IMR-90 (cell line): ENCODE measurements at regions not wholly inside any gene's neighbourhood (a gene's known extent, or its start where the extent isn't known, plus 50 kb on each side); places are given as distances from the start of the nearest gene placed in this dataset.

Experiments
- ATAC-seq: fragments of 200-7000 bp; cut with Tn5 transposase; 2 replicates; pipeline ENCODE4 v1.9.1; 2020; ENCODE audit warnings: low read depth, mild to moderate bottlenecking, moderate library complexity
- BruUV-seq: library from RNA; stranded (reverse); fragments of 400-500 nt; replicated peaks from 2 replicates; lab custom pipeline; 2021; lab: Mats Ljungman, UMichigan
- CTCF ChIA-PET: fragments of 300-600 bp; formaldehyde crosslinking; extraction: SDS; loops from one replicate; lab custom pipeline; 2021; ENCODE audit warnings: antibody characterized with exemption; lab: Yijun Ruan, JAX
- POLR2A ChIA-PET: fragments of 300-600 bp; sonication (Branson Sonifier 250); formaldehyde crosslinking; loops from one replicate; lab custom pipeline; 2022; ENCODE audit warnings: antibody characterized with exemption; ENCODE audit not compliant: unreplicated experiment; lab: Charles Lee
- DNase-seq: peaks from one replicate; pipeline ENCODE4 v3.0.0; 2013
- H2AFZ ChIP-seq: replicated peaks from 2 replicates; pipeline ENCODE3; 2013; ENCODE audit warnings: low read length, mild to moderate bottlenecking; ENCODE audit not compliant: poor library complexity
- H2AK5ac ChIP-seq: 2 replicates; pipeline ENCODE4 v1.6.1; 2013; ENCODE audit warnings: low read depth, low read length, inconsistent platforms
- H2AK9ac ChIP-seq: replicated peaks from 2 replicates; pipeline ENCODE3; 2013; ENCODE audit warnings: mild to moderate bottlenecking, low read depth, low read length, moderate library complexity; ENCODE audit not compliant: poor library complexity
- H2BK120ac ChIP-seq: 2 replicates; pipeline ENCODE4 v1.6.1; 2013; ENCODE audit warnings: low read depth, low read length, inconsistent platforms
- H2BK15ac ChIP-seq: 3 replicates; pipeline ENCODE4 v1.6.1; 2013; ENCODE audit warnings: low read depth, low read length, inconsistent platforms
- H2BK20ac ChIP-seq: 2 replicates; pipeline ENCODE4 v1.6.1; 2013; ENCODE audit warnings: low read depth, mild to moderate bottlenecking, inconsistent platforms, low read length, moderate library complexity
- H2BK5ac ChIP-seq: 2 replicates; pipeline ENCODE4 v1.6.1; 2013; ENCODE audit warnings: mild to moderate bottlenecking, low read depth, low read length, inconsistent platforms; ENCODE audit not compliant: poor library complexity, severe bottlenecking
- H3K14ac ChIP-seq: replicated peaks from 2 replicates; pipeline ENCODE4 v1.6.1; 2013; ENCODE audit warnings: low read depth, low read length, inconsistent platforms
- H3K18ac ChIP-seq: 2 replicates; pipeline ENCODE4 v1.6.1; 2013; ENCODE audit warnings: low read depth, low read length, control low read depth
- H3K23ac ChIP-seq: 2 replicates; pipeline ENCODE4 v1.6.1; 2013; ENCODE audit warnings: low read depth, low read length, inconsistent platforms
- H3K27ac ChIP-seq: 2 replicates; pipeline ENCODE4 v1.5.1; 2013; ENCODE audit warnings: mild to moderate bottlenecking, control low read depth, low read length; ENCODE audit not compliant: insufficient read depth
- H3K27me3 ChIP-seq: 2 replicates; pipeline ENCODE4 v1.6.1; 2013; ENCODE audit warnings: low read length; ENCODE audit not compliant: control insufficient read depth, insufficient read depth
- H3K36me3 ChIP-seq: 2 replicates; pipeline ENCODE4 v1.6.1; 2013; ENCODE audit warnings: low read length, mixed read lengths; ENCODE audit not compliant: control insufficient read depth, insufficient read depth
- H3K4ac ChIP-seq: 2 replicates; pipeline ENCODE4 v1.6.1; 2013; ENCODE audit warnings: low read depth, low read length, inconsistent platforms
- H3K4me1 ChIP-seq: 2 replicates; pipeline ENCODE4 v1.6.1; 2013; ENCODE audit warnings: low read length, mixed read lengths; ENCODE audit not compliant: control insufficient read depth, insufficient read depth
- H3K4me2 ChIP-seq: 2 replicates; pipeline ENCODE4 v1.6.1; 2013; ENCODE audit warnings: low read depth, mild to moderate bottlenecking, control low read depth, low read length, moderate library complexity
- H3K4me3 ChIP-seq: 2 replicates; pipeline ENCODE4 v1.5.1; 2013; ENCODE audit warnings: low read depth, mild to moderate bottlenecking, control low read depth, low read length, moderate library complexity; ENCODE audit not compliant: insufficient read depth
- H3K56ac ChIP-seq: 2 replicates; pipeline ENCODE4 v1.6.1; 2013; ENCODE audit warnings: low read length, inconsistent platforms; ENCODE audit not compliant: insufficient read depth; ENCODE audit errors: extremely low read depth
- H3K79me1 ChIP-seq, 2 experiments: 2 replicates each; pipeline ENCODE4 v1.6.1; 2013; ENCODE audit warnings: low read length in 2 of 2, inconsistent platforms in 1 of 2, low read depth in 1 of 2
- H3K9ac ChIP-seq: 2 replicates; pipeline ENCODE4 v1.6.1; 2013; ENCODE audit warnings: low read depth, low read length, control low read depth
- H3K9me1 ChIP-seq: 2 replicates; pipeline ENCODE4 v1.6.1; 2013; ENCODE audit warnings: low read length, inconsistent platforms; ENCODE audit not compliant: insufficient read depth
- H3K9me3 ChIP-seq: 2 replicates; pipeline ENCODE4 v1.6.1; 2013; ENCODE audit warnings: low read length; ENCODE audit not compliant: control insufficient read depth, insufficient read depth
- H4K20me1 ChIP-seq: 2 replicates; pipeline ENCODE4 v1.6.1; 2013; ENCODE audit warnings: low read length, inconsistent platforms; ENCODE audit not compliant: insufficient read depth
- H4K5ac ChIP-seq: 2 replicates; pipeline ENCODE4 v1.6.1; 2013; ENCODE audit warnings: mild to moderate bottlenecking, low read depth, low read length, control low read depth
- H4K8ac ChIP-seq, 2 experiments: 2 replicates each; pipeline ENCODE4 v1.6.1; 2013; ENCODE audit warnings: low read depth in 2 of 2, low read length in 2 of 2, control low read depth in 1 of 2, inconsistent platforms in 1 of 2
- H4K91ac ChIP-seq: 2 replicates; pipeline ENCODE4 v1.6.1; 2013; ENCODE audit warnings: low read depth, low read length, inconsistent platforms; ENCODE audit not compliant: insufficient read depth
- CEBPB ChIP-seq: IDR thresholded peaks from 2 replicates; pipeline ENCODE4 v1.6.1; 2012; ENCODE audit warnings: low read depth, low read length, improper control_type of control experiment
- CHD1 ChIP-seq: IDR thresholded peaks from 2 replicates; pipeline ENCODE4 v1.6.1; 2012; ENCODE audit warnings: low read depth, low read length, improper control_type of control experiment
- CTCF ChIP-seq: conservative IDR thresholded peaks from 2 replicates; pipeline ENCODE4 v1.5.1; 2012; ENCODE audit warnings: mild to moderate bottlenecking, low read depth, low read length, improper control_type of control experiment
- FOS ChIP-seq: fragments of 150-350 bp; IDR thresholded peaks from 2 replicates; pipeline ENCODE4 v1.6.1; 2016; ENCODE audit warnings: low read depth, low read length
- POLR2A ChIP-seq: IDR thresholded peaks from 2 replicates; pipeline ENCODE4 v1.6.1; 2012; ENCODE audit warnings: mild to moderate bottlenecking, low read depth, low read length
- RAD21 ChIP-seq: IDR thresholded peaks from 2 replicates; pipeline ENCODE4 v1.6.1; 2012; ENCODE audit warnings: low read length, improper control_type of control experiment
- USF2 ChIP-seq: fragments of 150-350 bp; IDR thresholded peaks from 2 replicates; pipeline ENCODE4 v1.6.1; 2017; ENCODE audit warnings: mild to moderate bottlenecking, antibody characterized with exemption, low read length, low read depth
- WGBS, 2 experiments: methylation state at CpG; one replicate each; pipeline versions ENCODE4 v1.1.5 to v1.1.7; 2013; ENCODE audit warnings: missing lambda C conversion rate in 2 of 2; ENCODE audit not compliant: insufficient read length in 1 of 2; ENCODE audit errors: extremely low coverage in 2 of 2; 5-methylcytosine and 5-hydroxymethylcytosine counted together
- dilution Hi-C: fragments of 300-500 bp; cut with HindIII; formaldehyde crosslinking; loops from one replicate; pipeline ENCODE4 v1.14.3; 2018; ENCODE audit warnings: low sequenced_read_pairs; ENCODE audit not compliant: unreplicated experiment
- in situ Hi-C: fragments of 300-500 bp; cut with MboI; formaldehyde crosslinking; loops from 3 replicates; pipeline ENCODE4 v1.14.3; 2019; ENCODE audit warnings: low sequenced_read_pairs, inconsistent platforms, mixed read lengths
- intact Hi-C: fragments of 100-400 bp; cut with micrococcal nuclease; formaldehyde crosslinking; loops from 2 replicates; pipeline ENCODE4 v1.10.0; 2022

GRCh38 chr1:188243456-188243855, 1414.7 kb downstream of the PLA2G4A start:
- Histone ChIP-seq H2AK9ac (no peak overlapping the region), H3K23ac (no peak overlapping the region), H3K4ac (no peak overlapping the region), H2AFZ (no peak overlapping the region), H3K9me3 (no peaks in the 10 kb centered on the region), H3K4me2 (no peak overlapping the region), H3K56ac (no peak overlapping the region), H2AK5ac (no peak overlapping the region), H3K18ac (no peak overlapping the region), H4K8ac (no peak overlapping the region), H3K4me1 (peaks cover 2% of the 10 kb centered on the region; the same call in 1 of the 2 replicates), H3K36me3 (no peaks in the 10 kb centered on the region), H3K27ac (no peak overlapping the region), H2BK15ac (no peak overlapping the region), H3K9ac (no peak overlapping the region), H4K20me1 (no peaks in the 10 kb centered on the region), H3K27me3 (no peaks in the 10 kb centered on the region), H3K9me1 (no peaks in the 10 kb centered on the region; the same call in 1 of the 2 replicates), H4K5ac (no peak overlapping the region), H2BK20ac (no peak overlapping the region), H2BK5ac (no peak overlapping the region), H3K4me3 (no peak overlapping the region), H4K91ac (no peak overlapping the region), H3K79me1 (no peaks in the 10 kb centered on the region), H2BK120ac (no peak overlapping the region), H3K14ac (no peak overlapping the region)
- BruUV-seq = no TSS peak
- ATAC-seq = no peak
- ChIA-PET CTCF (no interaction called here), POLR2A (no interaction called here)
- TF ChIP-seq FOS (no peak), CEBPB (no peak), POLR2A (no peak), RAD21 (no peak), CHD1 (no peak), CTCF (no peak), USF2 (no peak)
- no peak for DNase-seq
- no CpG with 5 or more reads among the region's 3 CpGs for WGBS, 2 experiments
- intact Hi-C loops = no loop called here
- in situ Hi-C loops = no loop called here
- dilution Hi-C loops = no loop called here
